K562 (cell line): ENCODE measurements at regions not wholly inside any gene's neighbourhood (a gene's known extent, or its start where the extent isn't known, plus 50 kb on each side); places are given as distances from the start of the nearest gene placed in this dataset.

Experiments
- ATAC-seq: fragments of 200-7000 bp; cut with Tn5 transposase; 3 replicates; pipeline ENCODE4 v1.9.1; 2020; ENCODE audit warnings: moderate library complexity
- BruUV-seq: library from RNA; stranded (reverse); fragments of 400-500 nt; replicated peaks from 2 replicates; lab custom pipeline; 2021; lab: Mats Ljungman, UMichigan
- CTCF ChIA-PET: fragments of 300-600 bp; formaldehyde crosslinking; extraction: SDS; loops from one replicate; lab custom pipeline; 2021; ENCODE audit warnings: low intra/inter-chr PET ratio; lab: Yijun Ruan, JAX
- POLR2A ChIA-PET: fragments of 300-600, 350-650 bp; sonication (Branson Sonifier 250); formaldehyde crosslinking; extraction: SDS; loops from one replicate; lab custom pipeline; 2021; ENCODE audit warnings: antibody characterized with exemption, inconsistent platforms; lab: Yijun Ruan, JAX
- DNase-seq, 4 experiments: peaks; one replicate each; pipeline versions ENCODE4 v3.0.0 to v3.0.0-alpha.2; 2011 to 2018; ENCODE audit warnings: low spot score in 3 of 4, mixed read lengths in 3 of 4; ENCODE audit errors: extremely low read depth in 1 of 4
- FAIRE-seq: peaks from 2 replicates; lab custom pipeline; 2011; peaks lifted over from hg19 to GRCh38; lab: Jason Lieb, UNC
- H2AFZ ChIP-seq: 2 replicates; pipeline ENCODE4 v1.6.0; 2011; ENCODE audit warnings: low read depth, low read length, control low read depth, inconsistent platforms
- H3K27ac ChIP-seq: fragments of 200-600 bp; 3 replicates; pipeline ENCODE4 v1.8.0; 2011; ENCODE audit warnings: low read depth, mild to moderate bottlenecking, control low read depth, inconsistent platforms, low read length, moderate library complexity, mixed read lengths; ENCODE audit errors: extremely low read depth
- H3K27me3 ChIP-seq, 2 experiments: fragments of 300-600 bp in 1 of 2; 2 replicates in 1 of 2; 3 replicates in 1 of 2; pipeline versions ENCODE4 v1.6.0 to v1.8.0; 2011; ENCODE audit warnings: inconsistent platforms in 2 of 2, low read length in 2 of 2, mild to moderate bottlenecking in 1 of 2, mixed read lengths in 1 of 2, moderate library complexity in 1 of 2; ENCODE audit not compliant: control insufficient read depth in 2 of 2, insufficient read depth in 2 of 2
- H3K36me3 ChIP-seq: fragments of 300-600 bp; 3 replicates; pipeline ENCODE4 v1.8.0; 2011; ENCODE audit warnings: mild to moderate bottlenecking, low read length, inconsistent platforms; ENCODE audit not compliant: control insufficient read depth, insufficient read depth
- H3K4me1 ChIP-seq, 2 experiments: fragments of 200-600 bp in 1 of 2; replicated peaks in 1 of 2; 2 replicates in 1 of 2; 3 replicates in 1 of 2; pipeline versions ENCODE4 v1.5.1 to v1.8.0; 2011; ENCODE audit warnings: inconsistent platforms in 2 of 2, low read length in 2 of 2, mild to moderate bottlenecking in 1 of 2, mixed read lengths in 1 of 2, moderate library complexity in 1 of 2; ENCODE audit not compliant: control insufficient read depth in 2 of 2, insufficient read depth in 2 of 2
- H3K4me2 ChIP-seq: 2 replicates; pipeline ENCODE4 v1.6.1; 2011; ENCODE audit warnings: low read length, control low read depth, inconsistent platforms, mixed read lengths; ENCODE audit not compliant: insufficient read depth
- H3K4me3 ChIP-seq: fragments of 200-600 bp; sonication (generic), shearing (Covaris generic); 2 replicates; pipeline ENCODE4 v1.5.1; 2016; ENCODE audit warnings: control low read depth, inconsistent platforms
- H3K79me2 ChIP-seq: fragments of 200-600 bp; 3 replicates; pipeline ENCODE4 v1.8.0; 2011; ENCODE audit warnings: low read length, inconsistent platforms; ENCODE audit not compliant: control insufficient read depth, insufficient read depth
- H3K9ac ChIP-seq, 2 experiments: 2 replicates each; pipeline versions ENCODE4 v1.6.0 to v1.6.1; 2011; ENCODE audit warnings: low read depth in 2 of 2, low read length in 2 of 2, control low read depth in 1 of 2, inconsistent platforms in 1 of 2, mild to moderate bottlenecking in 1 of 2, mixed read lengths in 1 of 2; ENCODE audit not compliant: insufficient read depth in 1 of 2
- H3K9me1 ChIP-seq: one replicate; pipeline ENCODE4 v1.6.0; 2011; ENCODE audit warnings: inconsistent platforms, mild to moderate bottlenecking, low read length, moderate library complexity; ENCODE audit not compliant: control insufficient read depth, insufficient read depth
- H3K9me3 ChIP-seq: replicated peaks from 2 replicates; pipeline ENCODE4 v1.5.1; 2011; ENCODE audit warnings: low read depth, low read length, inconsistent platforms; ENCODE audit not compliant: control insufficient read depth, insufficient read depth
- H4K20me1 ChIP-seq: replicated peaks from 2 replicates; pipeline ENCODE4 v1.6.1; 2011; ENCODE audit warnings: low read length, inconsistent platforms, mixed read lengths; ENCODE audit not compliant: control insufficient read depth, insufficient read depth
- CBFA2T3 ChIP-seq: fragments of 450-650 bp; IDR thresholded peaks from 2 replicates; pipeline ENCODE4 v1.6.1; 2017
- HMBOX1 ChIP-seq: sonication (generic); IDR thresholded peaks from 2 replicates; pipeline ENCODE4 v1.6.1; 2016
- KLF13 ChIP-seq: fragments of 450-650 bp; IDR thresholded peaks from 2 replicates; pipeline ENCODE4 v1.6.1; 2016; ENCODE audit warnings: missing genetic modification characterization, low read depth, mild to moderate bottlenecking, missing compliant biosample characterization, moderate library complexity, borderline replicate concordance
- NR2C2 ChIP-seq, 2 experiments: fragments of 200-800 bp in 1 of 2; sonication (Bioruptor generic) in 1 of 2; sonication (generic) in 1 of 2; formaldehyde crosslinking in 1 of 2; IDR thresholded peaks; 2 replicates each; pipeline versions ENCODE4 v1.6.1 to v1.8.0; 2016 to 2022; ENCODE audit warnings: mild to moderate bottlenecking in 1 of 2, missing compliant biosample characterization in 1 of 2, missing genetic modification characterization in 1 of 2, missing genetic modification reagents in 1 of 2
- ZNF212 ChIP-seq: fragments of 450-650 bp; formaldehyde crosslinking; IDR thresholded peaks from 2 replicates; pipeline ENCODE4 v1.4.0; 2020; ENCODE audit warnings: mild to moderate bottlenecking
- ZNF407 ChIP-seq: fragments of 450-650 bp; IDR thresholded peaks from 2 replicates; pipeline ENCODE4 v1.6.1; 2016; ENCODE audit warnings: low read depth
- WGBS: fragments of 100-300 bp; shearing (Covaris generic); methylation state at CpG from one replicate; pipeline ENCODE4 v1.1.6; 2016; ENCODE audit warnings: low coverage, mixed read lengths; ENCODE audit not compliant: insufficient coverage; ENCODE audit errors: missing lambda C conversion rate; 5-methylcytosine and 5-hydroxymethylcytosine counted together
- in situ Hi-C: fragments of 300-500 bp; cut with MboI; formaldehyde crosslinking; loops from 4 replicates; pipeline ENCODE4 v1.15.0; 2018; ENCODE audit warnings: inconsistent platforms, mixed read lengths
- intact Hi-C: fragments of 100-400 bp; cut with micrococcal nuclease; formaldehyde crosslinking; loops from 2 replicates; pipeline ENCODE4 v1.14.2; 2022

- Histone ChIP-seq H3K9ac (no peak overlapping the region), H3K4me2 (no peak overlapping the region), H3K4me1 (peaks cover 0 to 6% of the 10 kb centered on the region in 2 experiments; a peak in 2 of 5 replicates), H4K20me1 (no peaks in the 10 kb centered on the region), H3K79me2 (no peaks in the 10 kb centered on the region), H3K27ac (no peak overlapping the region), H3K9me1 (no peaks in the 10 kb centered on the region), H3K4me3 (no peak overlapping the region), H3K27me3 (no peaks in the 10 kb centered on the region), H2AFZ (peak overlapping the region; percentile 9; the same call in 1 of the 2 replicates)
- CTCF ChIA-PET, result no interaction called here
- ATAC-seq (peak; percentile 82), DNase-seq (peak in 2 of 4 experiments; percentile 8 to 20), FAIRE-seq (no peak)
- POLR2A ChIA-PET, result interaction anchor here (1.0 kb wide), 1 partner anchor 9 kb away, joined by 3 read pairs; no protein-coding TSS in a partner anchor
- intact Hi-C loops (no loop called here), in situ Hi-C loops (no loop called here)
- WGBS, result 2% methylated on average over 3 of the region's 3 CpGs
- no peak for TF ChIP-seq CBFA2T3
- TF ChIP-seq KLF13 (tag), result no peak
- TF ChIP-seq NR2C2 (CRISPR knock-in tag; IDR thresholded peaks at IDR 0.05), result no peak
- no peak for TF ChIP-seq NR2C2 (tag; IDR thresholded peaks at IDR 0.05)
- 0 out of 2 replicates have a peak, but pooled peaks have one; percentile 23 for TF ChIP-seq HMBOX1
- TF ChIP-seq, all 486 proteins: peak for 1
- no peaks in the 10 kb centered on the region for H3K9me3 ChIP-seq
- BruUV-seq, result no TSS peak
- no peaks in the 10 kb centered on the region for H3K36me3 ChIP-seq
These were observed 239.7 kb downstream of the GPD2 start for GRCh38 chr2:156675896-156676295.

DNA sequence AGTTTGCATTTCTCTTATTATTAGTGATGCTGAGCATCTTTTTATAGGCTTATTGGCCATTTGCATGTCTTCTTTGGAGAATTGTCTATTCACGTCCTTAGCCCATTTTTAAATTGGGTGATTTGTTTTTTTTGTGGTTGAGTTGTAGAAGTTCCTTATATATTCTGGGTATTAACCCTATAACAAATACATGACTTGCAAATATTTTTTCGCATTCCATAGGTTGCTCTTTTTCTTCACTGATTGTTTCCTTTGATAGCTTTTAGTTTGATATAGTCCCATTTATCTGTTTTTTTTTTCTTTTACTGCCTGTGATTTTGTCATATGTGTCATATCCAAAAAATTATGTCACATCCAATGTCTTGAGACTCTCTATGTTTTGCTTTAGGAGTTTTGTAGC, 243.6 kb downstream of the GPD2 start:
- Histone ChIP-seq H3K36me3 (no peaks in the 10 kb centered on the region), H3K9me1 (no peaks in the 10 kb centered on the region), H3K4me2 (no peak overlapping the region), H3K9ac (no peak overlapping the region), H3K4me1 (no peaks in the 10 kb centered on the region), H3K9me3 (no peaks in the 10 kb centered on the region), H4K20me1 (no peaks in the 10 kb centered on the region), H3K4me3 (no peak overlapping the region), H2AFZ (no peak overlapping the region), H3K79me2 (no peaks in the 10 kb centered on the region), H3K27me3 (no peaks in the 10 kb centered on the region), H3K27ac (no peak overlapping the region)
- CTCF ChIA-PET, result no interaction called here
- POLR2A ChIA-PET, result no interaction called here
- FAIRE-seq, result no peak
- ATAC-seq, result no peak
- DNase-seq, result no peak
- 18% methylated on average over 2 of the region's 2 CpGs for WGBS
- no TSS peak for BruUV-seq
- in situ Hi-C loops, result no loop called here
- intact Hi-C loops, result no loop called here
- no peak for TF ChIP-seq ZNF407
- TF ChIP-seq ZNF212, result no peak
